IMR-90 (cell line): ENCODE measurements at regions not wholly inside any gene's neighbourhood (a gene's known extent, or its start where the extent isn't known, plus 50 kb on each side); places are given as distances from the start of the nearest gene placed in this dataset.
A peak's percentile ranks its signal among the peaks of the same experiment; 100 is the strongest.

Source experiments
- ATAC-seq: fragments of 200-7000 bp; cut with Tn5 transposase; 2 replicates; pipeline ENCODE4 v1.9.1; 2020; ENCODE audit warnings: low read depth, mild to moderate bottlenecking, moderate library complexity
- BruUV-seq: library from RNA; stranded (reverse); fragments of 400-500 nt; replicated peaks from 2 replicates; lab custom pipeline; 2021; lab: Mats Ljungman, UMichigan
- CTCF ChIA-PET: fragments of 300-600 bp; formaldehyde crosslinking; extraction: SDS; loops from one replicate; lab custom pipeline; 2021; ENCODE audit warnings: antibody characterized with exemption; lab: Yijun Ruan, JAX
- POLR2A ChIA-PET: fragments of 300-600 bp; sonication (Branson Sonifier 250); formaldehyde crosslinking; loops from one replicate; lab custom pipeline; 2022; ENCODE audit warnings: antibody characterized with exemption; ENCODE audit not compliant: unreplicated experiment; lab: Charles Lee
- DNase-seq: peaks from one replicate; pipeline ENCODE4 v3.0.0; 2013
- H2AFZ ChIP-seq: replicated peaks from 2 replicates; pipeline ENCODE3; 2013; ENCODE audit warnings: low read length, mild to moderate bottlenecking; ENCODE audit not compliant: poor library complexity
- H2AK5ac ChIP-seq: 2 replicates; pipeline ENCODE4 v1.6.1; 2013; ENCODE audit warnings: low read depth, low read length, inconsistent platforms
- H2AK9ac ChIP-seq: replicated peaks from 2 replicates; pipeline ENCODE3; 2013; ENCODE audit warnings: mild to moderate bottlenecking, low read depth, low read length, moderate library complexity; ENCODE audit not compliant: poor library complexity
- H2BK120ac ChIP-seq: 2 replicates; pipeline ENCODE4 v1.6.1; 2013; ENCODE audit warnings: low read depth, low read length, inconsistent platforms
- H2BK15ac ChIP-seq: 3 replicates; pipeline ENCODE4 v1.6.1; 2013; ENCODE audit warnings: low read depth, low read length, inconsistent platforms
- H2BK20ac ChIP-seq: 2 replicates; pipeline ENCODE4 v1.6.1; 2013; ENCODE audit warnings: low read depth, mild to moderate bottlenecking, inconsistent platforms, low read length, moderate library complexity
- H2BK5ac ChIP-seq: 2 replicates; pipeline ENCODE4 v1.6.1; 2013; ENCODE audit warnings: mild to moderate bottlenecking, low read depth, low read length, inconsistent platforms; ENCODE audit not compliant: poor library complexity, severe bottlenecking
- H3K14ac ChIP-seq: replicated peaks from 2 replicates; pipeline ENCODE4 v1.6.1; 2013; ENCODE audit warnings: low read depth, low read length, inconsistent platforms
- H3K18ac ChIP-seq: 2 replicates; pipeline ENCODE4 v1.6.1; 2013; ENCODE audit warnings: low read depth, low read length, control low read depth
- H3K23ac ChIP-seq: 2 replicates; pipeline ENCODE4 v1.6.1; 2013; ENCODE audit warnings: low read depth, low read length, inconsistent platforms
- H3K27ac ChIP-seq: 2 replicates; pipeline ENCODE4 v1.5.1; 2013; ENCODE audit warnings: mild to moderate bottlenecking, control low read depth, low read length; ENCODE audit not compliant: insufficient read depth
- H3K27me3 ChIP-seq: 2 replicates; pipeline ENCODE4 v1.6.1; 2013; ENCODE audit warnings: low read length; ENCODE audit not compliant: control insufficient read depth, insufficient read depth
- H3K36me3 ChIP-seq: 2 replicates; pipeline ENCODE4 v1.6.1; 2013; ENCODE audit warnings: low read length, mixed read lengths; ENCODE audit not compliant: control insufficient read depth, insufficient read depth
- H3K4ac ChIP-seq: 2 replicates; pipeline ENCODE4 v1.6.1; 2013; ENCODE audit warnings: low read depth, low read length, inconsistent platforms
- H3K4me1 ChIP-seq: 2 replicates; pipeline ENCODE4 v1.6.1; 2013; ENCODE audit warnings: low read length, mixed read lengths; ENCODE audit not compliant: control insufficient read depth, insufficient read depth
- H3K4me2 ChIP-seq: 2 replicates; pipeline ENCODE4 v1.6.1; 2013; ENCODE audit warnings: low read depth, mild to moderate bottlenecking, control low read depth, low read length, moderate library complexity
- H3K4me3 ChIP-seq: 2 replicates; pipeline ENCODE4 v1.5.1; 2013; ENCODE audit warnings: low read depth, mild to moderate bottlenecking, control low read depth, low read length, moderate library complexity; ENCODE audit not compliant: insufficient read depth
- H3K56ac ChIP-seq: 2 replicates; pipeline ENCODE4 v1.6.1; 2013; ENCODE audit warnings: low read length, inconsistent platforms; ENCODE audit not compliant: insufficient read depth; ENCODE audit errors: extremely low read depth
- H3K79me1 ChIP-seq, 2 experiments: 2 replicates each; pipeline ENCODE4 v1.6.1; 2013; ENCODE audit warnings: low read length in 2 of 2, inconsistent platforms in 1 of 2, low read depth in 1 of 2
- H3K9ac ChIP-seq: 2 replicates; pipeline ENCODE4 v1.6.1; 2013; ENCODE audit warnings: low read depth, low read length, control low read depth
- H3K9me1 ChIP-seq: 2 replicates; pipeline ENCODE4 v1.6.1; 2013; ENCODE audit warnings: low read length, inconsistent platforms; ENCODE audit not compliant: insufficient read depth
- H3K9me3 ChIP-seq: 2 replicates; pipeline ENCODE4 v1.6.1; 2013; ENCODE audit warnings: low read length; ENCODE audit not compliant: control insufficient read depth, insufficient read depth
- H4K20me1 ChIP-seq: 2 replicates; pipeline ENCODE4 v1.6.1; 2013; ENCODE audit warnings: low read length, inconsistent platforms; ENCODE audit not compliant: insufficient read depth
- H4K5ac ChIP-seq: 2 replicates; pipeline ENCODE4 v1.6.1; 2013; ENCODE audit warnings: mild to moderate bottlenecking, low read depth, low read length, control low read depth
- H4K8ac ChIP-seq, 2 experiments: 2 replicates each; pipeline ENCODE4 v1.6.1; 2013; ENCODE audit warnings: low read depth in 2 of 2, low read length in 2 of 2, control low read depth in 1 of 2, inconsistent platforms in 1 of 2
- H4K91ac ChIP-seq: 2 replicates; pipeline ENCODE4 v1.6.1; 2013; ENCODE audit warnings: low read depth, low read length, inconsistent platforms; ENCODE audit not compliant: insufficient read depth
- BHLHE40 ChIP-seq: fragments of 150-350 bp; IDR thresholded peaks from 2 replicates; pipeline ENCODE4 v1.6.1; 2016; ENCODE audit warnings: mild to moderate bottlenecking, low read depth, low read length
- CEBPB ChIP-seq: IDR thresholded peaks from 2 replicates; pipeline ENCODE4 v1.6.1; 2012; ENCODE audit warnings: low read depth, low read length, improper control_type of control experiment
- CHD1 ChIP-seq: IDR thresholded peaks from 2 replicates; pipeline ENCODE4 v1.6.1; 2012; ENCODE audit warnings: low read depth, low read length, improper control_type of control experiment
- FOS ChIP-seq: fragments of 150-350 bp; IDR thresholded peaks from 2 replicates; pipeline ENCODE4 v1.6.1; 2016; ENCODE audit warnings: low read depth, low read length
- RAD21 ChIP-seq: IDR thresholded peaks from 2 replicates; pipeline ENCODE4 v1.6.1; 2012; ENCODE audit warnings: low read length, improper control_type of control experiment
- RFX5 ChIP-seq: IDR thresholded peaks from 2 replicates; pipeline ENCODE4 v1.8.0; 2012; ENCODE audit warnings: low read depth, mild to moderate bottlenecking, low read length, moderate library complexity
- WGBS, 2 experiments: methylation state at CpG; one replicate each; pipeline versions ENCODE4 v1.1.5 to v1.1.7; 2013; ENCODE audit warnings: missing lambda C conversion rate in 2 of 2; ENCODE audit not compliant: insufficient read length in 1 of 2; ENCODE audit errors: extremely low coverage in 2 of 2; 5-methylcytosine and 5-hydroxymethylcytosine counted together
- dilution Hi-C: fragments of 300-500 bp; cut with HindIII; formaldehyde crosslinking; loops from one replicate; pipeline ENCODE4 v1.14.3; 2018; ENCODE audit warnings: low sequenced_read_pairs; ENCODE audit not compliant: unreplicated experiment
- in situ Hi-C: fragments of 300-500 bp; cut with MboI; formaldehyde crosslinking; loops from 3 replicates; pipeline ENCODE4 v1.14.3; 2019; ENCODE audit warnings: low sequenced_read_pairs, inconsistent platforms, mixed read lengths
- intact Hi-C: fragments of 100-400 bp; cut with micrococcal nuclease; formaldehyde crosslinking; loops from 2 replicates; pipeline ENCODE4 v1.10.0; 2022

GRCh38 chr12:114746297-114747011, 62.5 kb upstream of the TBX3 start:
- peak overlapping the region; percentile 89 for H3K27ac ChIP-seq
- dilution Hi-C loops (no loop called here), intact Hi-C loops (no loop called here), in situ Hi-C loops (no loop called here)
- ChIA-PET POLR2A (interaction anchor here (0.6 to 0.8 kb wide), 3 partner anchors 62 to 636 kb away, joined by 3 to 4 read pairs (median 3); partner anchors contain the start of gene TBX3), CTCF (interaction anchor here (0.5 to 1.5 kb wide), 4 partner anchors 10 to 50 kb away, joined by 3 read pairs; no protein-coding TSS in a partner anchor)
- no peaks in the 10 kb centered on the region; the same call in 1 of the 2 replicates for H4K20me1 ChIP-seq
- peak; percentile 78 for DNase-seq
- H3K56ac ChIP-seq, result no peak overlapping the region
- BruUV-seq, result no TSS peak
- H3K79me1 ChIP-seq, result peaks cover 0 to 10% of the 10 kb centered on the region in 2 experiments; a peak in 1 of 4 replicates
- peak overlapping the region; percentile 98 for H2BK120ac ChIP-seq
- H3K4me2 ChIP-seq, result peak overlapping the region; percentile 38; the same call in 1 of the 2 replicates
- no CpG with 5 or more reads among the region's 6 CpGs for WGBS, 2 experiments
- no peaks in the 10 kb centered on the region for H3K36me3 ChIP-seq
- peak overlapping the region; percentile 91 for H2AK9ac ChIP-seq
- no peaks in the 10 kb centered on the region for H3K27me3 ChIP-seq
- H3K14ac ChIP-seq, result peak overlapping the region; percentile 84
- no peaks in the 10 kb centered on the region for H3K9me3 ChIP-seq
- H2BK5ac ChIP-seq, result peak overlapping the region; percentile 76
- peak overlapping the region; percentile 64 to 85 for H4K8ac ChIP-seq
- H2BK15ac ChIP-seq, result peak overlapping the region; percentile 78; the same call in 2 of the 3 replicates
- peaks cover 17% of the 10 kb centered on the region for H3K9me1 ChIP-seq
- H3K9ac ChIP-seq, result peak overlapping the region; percentile 63; the same call in 1 of the 2 replicates
- peak overlapping the region; percentile 93 for H3K4ac ChIP-seq
- ATAC-seq, result peak; percentile 53
- TF ChIP-seq FOS (no peak), RFX5 (no peak), CEBPB (peak; percentile 68), RAD21 (no peak), BHLHE40 (no peak), CHD1 (no peak)
- peak overlapping the region; percentile 84 for H2AFZ ChIP-seq
- no peak overlapping the region for H3K4me3 ChIP-seq
- H3K18ac ChIP-seq, result peak overlapping the region; percentile 75
- peak overlapping the region; percentile 97 for H2BK20ac ChIP-seq
- peaks cover 34% of the 10 kb centered on the region for H3K4me1 ChIP-seq
- peak overlapping the region; percentile 90; the same call in 1 of the 2 replicates for H3K23ac ChIP-seq
- H4K91ac ChIP-seq, result peak overlapping the region; percentile 89
- peak overlapping the region; percentile 88 for H4K5ac ChIP-seq
- peak overlapping the region; percentile 98 for H2AK5ac ChIP-seq
